Keratinocyte (primary cell): ENCODE measurements at regions not wholly inside any gene's neighbourhood (a gene's known extent, or its start where the extent isn't known, plus 50 kb on each side); places are given as distances from the start of the nearest gene placed in this dataset.

ENCODE experiments used
- DNase-seq: peaks from one replicate; pipeline ENCODE4 v3.0.0-alpha.2; 2011; ENCODE audit warnings: low read depth, missing footprints, low spot score
- FAIRE-seq: peaks from 2 replicates; lab custom pipeline; 2011; peaks lifted over from hg19 to GRCh38; lab: Jason Lieb, UNC
- H2AFZ ChIP-seq: 2 replicates; pipeline ENCODE4 v1.6.0; 2012; ENCODE audit warnings: low read length, control low read depth, inconsistent platforms; ENCODE audit not compliant: control insufficient read depth
- H3K27ac ChIP-seq: 2 replicates; pipeline ENCODE4 v1.5.1; 2011; ENCODE audit warnings: low read length; ENCODE audit not compliant: control insufficient read depth, insufficient read depth
- H3K27me3 ChIP-seq: 3 replicates; pipeline ENCODE4 v1.6.0; 2011; ENCODE audit warnings: low read length; ENCODE audit not compliant: control insufficient read depth, insufficient read depth; ENCODE audit errors: extremely low read depth
- H3K36me3 ChIP-seq, 2 experiments: 2 replicates in 1 of 2; 3 replicates in 1 of 2; pipeline ENCODE4 v1.5.1; 2011; ENCODE audit warnings: low read length in 2 of 2, mild to moderate bottlenecking in 1 of 2; ENCODE audit not compliant: control insufficient read depth in 2 of 2, insufficient read depth in 2 of 2; ENCODE audit errors: extremely low read depth in 1 of 2
- H3K4me1 ChIP-seq: 3 replicates; pipeline ENCODE4 v1.5.1; 2011; ENCODE audit warnings: low read length; ENCODE audit not compliant: control insufficient read depth, insufficient read depth; ENCODE audit errors: extremely low read depth
- H3K4me2 ChIP-seq: 3 replicates; pipeline ENCODE4 v1.6.0; 2011; ENCODE audit warnings: low read depth, low read length; ENCODE audit not compliant: control insufficient read depth, insufficient read depth; ENCODE audit errors: extremely low read depth
- H3K4me3 ChIP-seq, 3 experiments: fragments of 200-600 bp in 1 of 3; sonication (generic) in 1 of 3; 2 replicates in 2 of 3; 3 replicates in 1 of 3; pipeline ENCODE4 v1.5.1; 2011 to 2016; ENCODE audit warnings: low read length in 3 of 3, mild to moderate bottlenecking in 3 of 3, control low read depth in 2 of 3, inconsistent platforms in 1 of 3, low read depth in 1 of 3, mixed read lengths in 1 of 3, mixed run types in 1 of 3, moderate library complexity in 1 of 3; ENCODE audit not compliant: control insufficient read depth in 2 of 3, insufficient read depth in 2 of 3; ENCODE audit errors: extremely low read depth in 1 of 3
- H3K79me2 ChIP-seq: 2 replicates; pipeline ENCODE4 v1.6.0; 2012; ENCODE audit warnings: low read length; ENCODE audit not compliant: control insufficient read depth, insufficient read depth
- H3K9ac ChIP-seq: 3 replicates; pipeline ENCODE4 v1.6.0; 2011; ENCODE audit warnings: low read length; ENCODE audit not compliant: control insufficient read depth, insufficient read depth; ENCODE audit errors: extremely low read depth
- H3K9me1 ChIP-seq: 3 replicates; pipeline ENCODE4 v1.6.0; 2011; ENCODE audit warnings: low read length; ENCODE audit not compliant: control insufficient read depth, insufficient read depth; ENCODE audit errors: extremely low read depth
- H3K9me3 ChIP-seq: 2 replicates; pipeline ENCODE4 v1.5.1; 2012; ENCODE audit warnings: low read depth, low read length; ENCODE audit not compliant: control insufficient read depth
- H4K20me1 ChIP-seq: 3 replicates; pipeline ENCODE4 v1.6.0; 2011; ENCODE audit warnings: low read length; ENCODE audit not compliant: control insufficient read depth, insufficient read depth; ENCODE audit errors: extremely low read depth
- CTCF ChIP-seq, 3 experiments: IDR thresholded peaks in 1 of 3; conservative IDR thresholded peaks in 1 of 3; optimal IDR thresholded peaks in 1 of 3; 2 replicates in 2 of 3; 3 replicates in 1 of 3; pipeline versions ENCODE3 to v1.5.1; 2011; ENCODE audit warnings: low read length in 3 of 3, mild to moderate bottlenecking in 3 of 3, moderate library complexity in 2 of 3, control low read depth in 1 of 3, inconsistent platforms in 1 of 3; ENCODE audit not compliant: insufficient read depth in 2 of 3; ENCODE audit errors: extremely low read depth in 1 of 3
- EZH2 ChIP-seq: IDR thresholded peaks from one replicate; pipeline ENCODE4 v1.6.1; 2012; ENCODE audit warnings: inconsistent platforms, mild to moderate bottlenecking, low read length, moderate library complexity
- dilution Hi-C: fragments of 300-500 bp; cut with MboI; formaldehyde crosslinking; loops from one replicate; pipeline ENCODE4 v1.7.0; 2020; ENCODE audit warnings: low sequenced_read_pairs; ENCODE audit not compliant: extremely low pct_ligation_motif_present

- Histone ChIP-seq H4K20me1 (no peaks in the 10 kb centered on the region), H3K27ac (no peak overlapping the region), H3K9me3 (no peaks in the 10 kb centered on the region), H3K9ac (no peak overlapping the region), H3K27me3 (no peaks in the 10 kb centered on the region), H3K36me3 (no peaks in the 10 kb centered on the region), H3K9me1 (no peaks in the 10 kb centered on the region), H3K4me2 (no peak overlapping the region), H3K4me1 (no peaks in the 10 kb centered on the region), H3K4me3 (no peak overlapping the region), H3K79me2 (no peaks in the 10 kb centered on the region), H2AFZ (no peak overlapping the region)
- dilution Hi-C loops = no loop called here
- DNase-seq = no peak
- no peak for FAIRE-seq
- TF ChIP-seq CTCF (optimal IDR thresholded peaks at IDR 0.05 in 1 of 3, IDR thresholded peaks at IDR 0.05 in 1 of 3, conservative IDR thresholded peaks at IDR 0.05 in 1 of 3; ENCODE audit: extremely low read depth in 1 of 3, insufficient read depth in 2 of 3, low read length in 3 of 3) = no peak
These were observed 587.2 kb upstream of the ATP2B1 start for GRCh38 chr12:90295858-90296257.

GRCh38 chr12:90292183-90292582 lies 583.5 kb upstream of the ATP2B1 start:
- H3K9ac ChIP-seq = no peak overlapping the region
- H3K4me3 ChIP-seq = no peak overlapping the region
- H3K9me3 ChIP-seq = no peaks in the 10 kb centered on the region
- H3K36me3 ChIP-seq = no peaks in the 10 kb centered on the region
- dilution Hi-C loops = no loop called here
- no peak for TF ChIP-seq CTCF (optimal IDR thresholded peaks at IDR 0.05 in 1 of 3, IDR thresholded peaks at IDR 0.05 in 1 of 3, conservative IDR thresholded peaks at IDR 0.05 in 1 of 3; ENCODE audit: extremely low read depth in 1 of 3, insufficient read depth in 2 of 3, low read length in 3 of 3)
- no peak for TF ChIP-seq EZH2
- H3K9me1 ChIP-seq = no peaks in the 10 kb centered on the region
- H2AFZ ChIP-seq = peak overlapping the region; percentile 34
- H3K4me1 ChIP-seq = no peaks in the 10 kb centered on the region
- FAIRE-seq (no peak), DNase-seq (no peak)
- no peak overlapping the region for H3K4me2 ChIP-seq
- H4K20me1 ChIP-seq = no peaks in the 10 kb centered on the region
- no peak overlapping the region for H3K27ac ChIP-seq
- no peaks in the 10 kb centered on the region for H3K79me2 ChIP-seq
- no peaks in the 10 kb centered on the region for H3K27me3 ChIP-seq
